ENCODE measurements at regions not wholly inside any gene's neighbourhood (a gene's known extent, or its start where the extent isn't known, plus 50 kb on each side); places are given as distances from the start of the nearest gene placed in this dataset.

GRCh38 chr4:52372747-52373146 is 286.4 kb downstream of the USP46 start:
- DNase-seq, result no peak
- Histone ChIP-seq H3K4me3 (no peak overlapping the region), H3K4me1 (no peaks in the 10 kb centered on the region), H3K9me3 (no peaks in the 10 kb centered on the region), H3K36me3 (no peaks in the 10 kb centered on the region), H3K27ac (no peak overlapping the region), H3K27me3 (ENCODE audit: low read depth) (no peaks in the 10 kb centered on the region)
- no peak for TF ChIP-seq CTCF (IDR thresholded peaks at IDR 0.05)
- intact Hi-C loops (cut with DNase I), result no loop called here
- no peak for ATAC-seq

GRCh38 chr4:52373650-52374049 is 285.5 kb downstream of the USP46 start:
- intact Hi-C loops (cut with DNase I), result no loop called here
- Histone ChIP-seq H3K36me3 (no peaks in the 10 kb centered on the region), H3K9me3 (no peaks in the 10 kb centered on the region), H3K27me3 (ENCODE audit: low read depth) (no peaks in the 10 kb centered on the region), H3K4me1 (no peaks in the 10 kb centered on the region), H3K27ac (no peak overlapping the region), H3K4me3 (no peak overlapping the region)
- DNase-seq (no peak), ATAC-seq (no peak)
- TF ChIP-seq CTCF (IDR thresholded peaks at IDR 0.05), result no peak

GRCh38 chr4:52374877-52375276 is 284.2 kb downstream of the USP46 start:
- ATAC-seq (no peak), DNase-seq (no peak)
- no peaks in the 10 kb centered on the region for H3K4me1 ChIP-seq
- H3K4me3 ChIP-seq, result no peak overlapping the region
- TF ChIP-seq CTCF (IDR thresholded peaks at IDR 0.05), result no peak
- intact Hi-C loops (cut with DNase I), result no loop called here
- H3K27me3 ChIP-seq (ENCODE audit: low read depth), result no peaks in the 10 kb centered on the region
- H3K36me3 ChIP-seq, result no peaks in the 10 kb centered on the region
- H3K27ac ChIP-seq, result no peak overlapping the region
- H3K9me3 ChIP-seq, result no peaks in the 10 kb centered on the region

GRCh38 chr4:52376132-52376704 is 282.9 kb downstream of the USP46 start:
- H3K4me1 ChIP-seq, result no peaks in the 10 kb centered on the region
- intact Hi-C loops (cut with DNase I), result no loop called here
- no peaks in the 10 kb centered on the region for H3K27me3 ChIP-seq (ENCODE audit: low read depth)
- H3K4me3 ChIP-seq, result no peak overlapping the region
- DNase-seq (no peak), ATAC-seq (no peak)
- no peaks in the 10 kb centered on the region for H3K9me3 ChIP-seq
- TF ChIP-seq CTCF (IDR thresholded peaks at IDR 0.05), result peak; percentile 53
- no peaks in the 10 kb centered on the region for H3K36me3 ChIP-seq
- H3K27ac ChIP-seq, result no peak overlapping the region

- ATAC-seq, result no peak
- Histone ChIP-seq H3K9me3 (no peaks in the 10 kb centered on the region), H3K4me3 (no peak overlapping the region), H3K36me3 (no peaks in the 10 kb centered on the region), H3K27me3 (ENCODE audit: low read depth) (no peaks in the 10 kb centered on the region), H3K4me1 (no peaks in the 10 kb centered on the region), H3K27ac (no peak overlapping the region)
- intact Hi-C loops (cut with DNase I), result no loop called here
- DNase-seq, result no peak
- TF ChIP-seq CTCF (IDR thresholded peaks at IDR 0.05), result no peak
These were observed 281.5 kb downstream of the USP46 start for GRCh38 chr4:52377563-52377962.

GRCh38 chr4:52407545-52407944 is 251.6 kb downstream of the USP46 start:
- H3K27ac ChIP-seq, result no peak overlapping the region
- no peak overlapping the region for H3K4me3 ChIP-seq
- no peaks in the 10 kb centered on the region for H3K9me3 ChIP-seq
- ATAC-seq (no peak), DNase-seq (no peak)
- intact Hi-C loops (cut with DNase I), result no loop called here
- no peaks in the 10 kb centered on the region for H3K27me3 ChIP-seq (ENCODE audit: low read depth)
- no peaks in the 10 kb centered on the region for H3K4me1 ChIP-seq
- no peak for TF ChIP-seq CTCF (IDR thresholded peaks at IDR 0.05)
- no peaks in the 10 kb centered on the region for H3K36me3 ChIP-seq

Measured in lower lobe of right lung (tissue), 2 donors.